K562 (cell line): ENCODE measurements at regions not wholly inside any gene's neighbourhood (a gene's known extent, or its start where the extent isn't known, plus 50 kb on each side); places are given as distances from the start of the nearest gene placed in this dataset.

ENCODE experiments used
- ATAC-seq: fragments of 200-7000 bp; cut with Tn5 transposase; 3 replicates; pipeline ENCODE4 v1.9.1; 2020; ENCODE audit warnings: moderate library complexity
- BruUV-seq: library from RNA; stranded (reverse); fragments of 400-500 nt; replicated peaks from 2 replicates; lab custom pipeline; 2021; lab: Mats Ljungman, UMichigan
- CTCF ChIA-PET: fragments of 300-600 bp; formaldehyde crosslinking; extraction: SDS; loops from one replicate; lab custom pipeline; 2021; ENCODE audit warnings: low intra/inter-chr PET ratio; lab: Yijun Ruan, JAX
- POLR2A ChIA-PET: fragments of 300-600, 350-650 bp; sonication (Branson Sonifier 250); formaldehyde crosslinking; extraction: SDS; loops from one replicate; lab custom pipeline; 2021; ENCODE audit warnings: antibody characterized with exemption, inconsistent platforms; lab: Yijun Ruan, JAX
- DNase-seq, 4 experiments: peaks; one replicate each; pipeline versions ENCODE4 v3.0.0 to v3.0.0-alpha.2; 2011 to 2018; ENCODE audit warnings: low spot score in 3 of 4, mixed read lengths in 3 of 4; ENCODE audit errors: extremely low read depth in 1 of 4
- FAIRE-seq: peaks from 2 replicates; lab custom pipeline; 2011; peaks lifted over from hg19 to GRCh38; lab: Jason Lieb, UNC
- H2AFZ ChIP-seq: 2 replicates; pipeline ENCODE4 v1.6.0; 2011; ENCODE audit warnings: low read depth, low read length, control low read depth, inconsistent platforms
- H3K27ac ChIP-seq: fragments of 200-600 bp; 3 replicates; pipeline ENCODE4 v1.8.0; 2011; ENCODE audit warnings: low read depth, mild to moderate bottlenecking, control low read depth, inconsistent platforms, low read length, moderate library complexity, mixed read lengths; ENCODE audit errors: extremely low read depth
- H3K27me3 ChIP-seq, 2 experiments: fragments of 300-600 bp in 1 of 2; 2 replicates in 1 of 2; 3 replicates in 1 of 2; pipeline versions ENCODE4 v1.6.0 to v1.8.0; 2011; ENCODE audit warnings: inconsistent platforms in 2 of 2, low read length in 2 of 2, mild to moderate bottlenecking in 1 of 2, mixed read lengths in 1 of 2, moderate library complexity in 1 of 2; ENCODE audit not compliant: control insufficient read depth in 2 of 2, insufficient read depth in 2 of 2
- H3K36me3 ChIP-seq: fragments of 300-600 bp; 3 replicates; pipeline ENCODE4 v1.8.0; 2011; ENCODE audit warnings: mild to moderate bottlenecking, low read length, inconsistent platforms; ENCODE audit not compliant: control insufficient read depth, insufficient read depth
- H3K4me1 ChIP-seq, 2 experiments: fragments of 200-600 bp in 1 of 2; replicated peaks in 1 of 2; 2 replicates in 1 of 2; 3 replicates in 1 of 2; pipeline versions ENCODE4 v1.5.1 to v1.8.0; 2011; ENCODE audit warnings: inconsistent platforms in 2 of 2, low read length in 2 of 2, mild to moderate bottlenecking in 1 of 2, mixed read lengths in 1 of 2, moderate library complexity in 1 of 2; ENCODE audit not compliant: control insufficient read depth in 2 of 2, insufficient read depth in 2 of 2
- H3K4me2 ChIP-seq: 2 replicates; pipeline ENCODE4 v1.6.1; 2011; ENCODE audit warnings: low read length, control low read depth, inconsistent platforms, mixed read lengths; ENCODE audit not compliant: insufficient read depth
- H3K4me3 ChIP-seq: fragments of 200-600 bp; sonication (generic), shearing (Covaris generic); 2 replicates; pipeline ENCODE4 v1.5.1; 2016; ENCODE audit warnings: control low read depth, inconsistent platforms
- H3K79me2 ChIP-seq: fragments of 200-600 bp; 3 replicates; pipeline ENCODE4 v1.8.0; 2011; ENCODE audit warnings: low read length, inconsistent platforms; ENCODE audit not compliant: control insufficient read depth, insufficient read depth
- H3K9ac ChIP-seq, 2 experiments: 2 replicates each; pipeline versions ENCODE4 v1.6.0 to v1.6.1; 2011; ENCODE audit warnings: low read depth in 2 of 2, low read length in 2 of 2, control low read depth in 1 of 2, inconsistent platforms in 1 of 2, mild to moderate bottlenecking in 1 of 2, mixed read lengths in 1 of 2; ENCODE audit not compliant: insufficient read depth in 1 of 2
- H3K9me1 ChIP-seq: one replicate; pipeline ENCODE4 v1.6.0; 2011; ENCODE audit warnings: inconsistent platforms, mild to moderate bottlenecking, low read length, moderate library complexity; ENCODE audit not compliant: control insufficient read depth, insufficient read depth
- H3K9me3 ChIP-seq: replicated peaks from 2 replicates; pipeline ENCODE4 v1.5.1; 2011; ENCODE audit warnings: low read depth, low read length, inconsistent platforms; ENCODE audit not compliant: control insufficient read depth, insufficient read depth
- H4K20me1 ChIP-seq: replicated peaks from 2 replicates; pipeline ENCODE4 v1.6.1; 2011; ENCODE audit warnings: low read length, inconsistent platforms, mixed read lengths; ENCODE audit not compliant: control insufficient read depth, insufficient read depth
- GABPB1 ChIP-seq: sonication (generic); formaldehyde crosslinking; IDR thresholded peaks from 2 replicates; pipeline ENCODE4 v1.8.0; 2022; ENCODE audit warnings: mild to moderate bottlenecking, missing genetic modification reagents
- TRIM28 ChIP-seq: fragments of 450-650 bp; IDR thresholded peaks from 2 replicates; pipeline ENCODE4 v1.6.1; 2017
- ZBTB11 ChIP-seq, 3 experiments: fragments of 200-800 bp in 1 of 3; fragments of 250-450 bp in 1 of 3; fragments of 450-650 bp in 1 of 3; sonication (Bioruptor Pico) in 1 of 3; sonication (Bioruptor generic) in 1 of 3; formaldehyde crosslinking in 1 of 3; IDR thresholded peaks; 2 replicates each; pipeline versions ENCODE4 v1.6.1 to v1.8.0; 2016 to 2022; ENCODE audit warnings: mild to moderate bottlenecking in 2 of 3, missing genetic modification characterization in 2 of 3, missing compliant biosample characterization in 1 of 3, moderate library complexity in 1 of 3
- WGBS: fragments of 100-300 bp; shearing (Covaris generic); methylation state at CpG from one replicate; pipeline ENCODE4 v1.1.6; 2016; ENCODE audit warnings: low coverage, mixed read lengths; ENCODE audit not compliant: insufficient coverage; ENCODE audit errors: missing lambda C conversion rate; 5-methylcytosine and 5-hydroxymethylcytosine counted together
- in situ Hi-C: fragments of 300-500 bp; cut with MboI; formaldehyde crosslinking; loops from 4 replicates; pipeline ENCODE4 v1.15.0; 2018; ENCODE audit warnings: inconsistent platforms, mixed read lengths
- intact Hi-C: fragments of 100-400 bp; cut with micrococcal nuclease; formaldehyde crosslinking; loops from 2 replicates; pipeline ENCODE4 v1.14.2; 2022

- Histone ChIP-seq H3K27ac (no peak overlapping the region), H3K36me3 (no peaks in the 10 kb centered on the region), H3K4me2 (no peak overlapping the region), H3K79me2 (no peaks in the 10 kb centered on the region)
- intact Hi-C loops, result no loop called here
- POLR2A ChIA-PET, result interaction anchor here (0.5 kb wide), 1 partner anchor 34 kb away, joined by 3 read pairs; no protein-coding TSS in a partner anchor
- WGBS, result 2% methylated on average over 4 of the region's 4 CpGs
- peak in 1 of 3 experiments; percentile 23; a peak in 1 of 6 replicates for TF ChIP-seq ZBTB11 (CRISPR knock-in tag; IDR thresholded peaks at IDR 0.05)
- no peak for TF ChIP-seq TRIM28
- no peak for TF ChIP-seq GABPB1
- TF ChIP-seq, all 486 proteins: peak for 1
- H3K4me3 ChIP-seq, result no peak overlapping the region
- ATAC-seq, result no peak
- H2AFZ ChIP-seq, result no peak overlapping the region
- H3K27me3 ChIP-seq, result peaks cover 3 to 10% of the 10 kb centered on the region in 2 experiments; a peak in 2 of 5 replicates
- H4K20me1 ChIP-seq, result peaks cover 5% of the 10 kb centered on the region; the same call in 1 of the 2 replicates
- H3K9ac ChIP-seq, result no peak overlapping the region
- no TSS peak for BruUV-seq
- H3K4me1 ChIP-seq, result no peaks in the 10 kb centered on the region
- CTCF ChIA-PET, result no interaction called here
- DNase-seq, result no peak
- in situ Hi-C loops, result no loop called here
- H3K9me1 ChIP-seq, result no peaks in the 10 kb centered on the region
- no peak for FAIRE-seq
- H3K9me3 ChIP-seq, result no peaks in the 10 kb centered on the region
Observed at GRCh38 chr20:48207505-48207904, 422.2 kb upstream of the SULF2 start.
